ENCODE measurements at regions not wholly inside any gene's neighbourhood (a gene's known extent, or its start where the extent isn't known, plus 50 kb on each side); places are given as distances from the start of the nearest gene placed in this dataset.

GRCh38 chr13:91036886-91037285 lies 310.6 kb upstream of the MIR17HG start:
- no peak overlapping the region for H3K27ac ChIP-seq
- no peak overlapping the region for H3K4me3 ChIP-seq
- DNase-seq (no peak), FAIRE-seq (no peak), ATAC-seq (no peak)
- TF ChIP-seq CTCF (IDR thresholded peaks at IDR 0.05) = no peak
- intact Hi-C loops (cut with DNase I) = no loop called here
- H3K9me3 ChIP-seq = no peaks in the 10 kb centered on the region
- no peaks in the 10 kb centered on the region for H3K4me1 ChIP-seq
- no peaks in the 10 kb centered on the region for H3K36me3 ChIP-seq
- WGBS, 2 donors = 69 to 76% methylated on average over 3 of the region's 3 CpGs
- no peaks in the 10 kb centered on the region for H3K27me3 ChIP-seq

DNA sequence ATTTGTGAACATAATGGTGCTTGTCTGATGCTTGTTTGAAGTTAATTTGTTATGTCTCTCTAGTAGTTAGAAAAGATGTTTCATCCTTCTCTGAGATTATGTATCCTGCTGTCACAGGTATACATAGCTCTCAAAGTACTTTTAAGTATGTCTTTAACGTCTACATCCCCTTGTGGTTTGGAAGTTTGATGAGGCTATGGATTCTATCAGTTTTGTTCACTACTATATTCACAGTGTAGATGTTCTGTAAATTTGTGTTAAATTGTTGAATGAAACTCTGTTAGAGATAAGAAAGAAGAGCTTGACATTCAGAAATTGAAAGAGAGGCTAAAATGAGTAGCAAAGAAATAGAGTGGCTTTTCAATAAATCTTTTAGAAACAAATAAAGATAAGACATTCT lies 304.6 kb upstream of the MIR17HG start:
- intact Hi-C loops (cut with DNase I) = no loop called here
- ATAC-seq = no peak
- no peak for DNase-seq
- no peak for TF ChIP-seq CTCF (IDR thresholded peaks at IDR 0.05)
- H3K27me3 ChIP-seq = no peaks in the 10 kb centered on the region
- H3K9me3 ChIP-seq = no peaks in the 10 kb centered on the region
- WGBS, 2 donors = 59 to 71% methylated on average over 1 of the region's 1 CpG
- H3K4me3 ChIP-seq = no peak overlapping the region
- H3K27ac ChIP-seq = no peak overlapping the region
- no peaks in the 10 kb centered on the region for H3K4me1 ChIP-seq
- FAIRE-seq = no peak
- H3K36me3 ChIP-seq = no peaks in the 10 kb centered on the region

GRCh38 chr13:91045351-91046034 lies 302.0 kb upstream of the MIR17HG start:
- no peaks in the 10 kb centered on the region for H3K27me3 ChIP-seq
- no peak for DNase-seq
- H3K9me3 ChIP-seq = no peaks in the 10 kb centered on the region
- H3K4me3 ChIP-seq = no peak overlapping the region
- H3K36me3 ChIP-seq = no peaks in the 10 kb centered on the region
- TF ChIP-seq CTCF (IDR thresholded peaks at IDR 0.05) = peak in 2 of 4 donors; percentile 26 to 28
- no peak for FAIRE-seq
- peak in 3 of 4 donors; percentile 50 to 69 (median 65) for ATAC-seq
- WGBS, 2 donors = 34 to 37% methylated on average over 5 of the region's 5 CpGs
- no peak overlapping the region for H3K27ac ChIP-seq
- no peaks in the 10 kb centered on the region for H3K4me1 ChIP-seq
- intact Hi-C loops (cut with DNase I) = no loop called here

- FAIRE-seq = no peak
- 50 to 62% methylated on average over 3 to 4 of the region's 4 CpGs for WGBS, 2 donors
- ATAC-seq = no peak
- H3K4me3 ChIP-seq = no peak overlapping the region
- intact Hi-C loops (cut with DNase I) = no loop called here
- H3K27me3 ChIP-seq = no peaks in the 10 kb centered on the region
- H3K9me3 ChIP-seq = no peaks in the 10 kb centered on the region
- no peaks in the 10 kb centered on the region for H3K36me3 ChIP-seq
- no peak overlapping the region for H3K27ac ChIP-seq
- no peak for DNase-seq
- no peak for TF ChIP-seq CTCF (IDR thresholded peaks at IDR 0.05)
- no peaks in the 10 kb centered on the region for H3K4me1 ChIP-seq
These were observed 300.7 kb upstream of the MIR17HG start for GRCh38 chr13:91046715-91047327.

DNA sequence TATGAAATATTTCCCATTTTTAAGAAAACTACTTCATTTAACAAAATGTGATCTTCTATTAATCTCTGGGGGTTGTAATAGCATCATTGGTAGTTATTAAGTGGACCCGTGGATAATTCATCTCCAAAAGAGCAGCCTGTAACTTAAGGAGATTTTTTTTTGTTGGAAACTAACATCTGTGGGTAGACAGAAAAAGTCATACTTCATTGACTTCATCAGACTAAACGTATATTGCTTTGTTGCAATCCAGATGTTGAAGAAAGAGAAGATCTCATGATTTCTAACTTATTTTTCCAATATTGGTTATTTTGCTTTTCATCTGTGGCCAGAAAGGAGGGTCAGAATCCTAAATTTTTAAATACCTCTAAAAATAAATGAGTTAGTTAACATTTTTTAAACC lies 296.5 kb upstream of the MIR17HG start:
- FAIRE-seq = no peak
- ATAC-seq = no peak

More for the DNA sequence above, 296.5 kb upstream of the MIR17HG start:
- no peaks in the 10 kb centered on the region for H3K9me3 ChIP-seq
- H3K4me1 ChIP-seq = no peaks in the 10 kb centered on the region
- DNase-seq = no peak
- TF ChIP-seq CTCF (IDR thresholded peaks at IDR 0.05) = no peak
- intact Hi-C loops (cut with DNase I) = no loop called here
- no peak overlapping the region for H3K27ac ChIP-seq
- 53 to 61% methylated on average over 2 of the region's 2 CpGs for WGBS, 2 donors
- no peaks in the 10 kb centered on the region for H3K36me3 ChIP-seq
- no peak overlapping the region for H3K4me3 ChIP-seq
- no peaks in the 10 kb centered on the region for H3K27me3 ChIP-seq
